SW 1271 (cell line): ENCODE measurements at regions not wholly inside any gene's neighbourhood (a gene's known extent, or its start where the extent isn't known, plus 50 kb on each side); places are given as distances from the start of the nearest gene placed in this dataset.

Source experiments
- DNase-seq, 2 experiments: peaks; one replicate each; lab custom pipeline; 2025; lab: John Stamatoyannopoulos, UW

DNA sequence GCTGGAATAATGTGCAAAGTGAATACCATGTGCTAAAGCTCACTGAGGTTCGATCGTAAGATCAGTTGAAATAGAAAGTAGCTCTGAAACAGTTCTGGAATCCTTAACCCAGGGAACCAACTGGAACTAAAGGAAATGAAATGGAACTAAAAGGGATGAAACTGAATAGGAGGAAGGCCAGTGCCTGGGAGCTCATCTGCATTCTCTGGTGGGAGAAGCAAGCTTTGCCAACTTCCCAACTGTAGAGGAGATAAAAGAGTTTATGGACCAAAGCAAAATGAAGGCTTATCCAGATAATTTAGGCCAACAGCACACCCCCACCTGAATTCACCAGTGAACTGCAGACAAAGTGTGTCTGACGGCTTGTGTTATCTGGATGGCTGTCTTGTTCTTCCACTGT lies 188.6 kb upstream of the HABP2 start:
- no peak for DNase-seq

DNA sequence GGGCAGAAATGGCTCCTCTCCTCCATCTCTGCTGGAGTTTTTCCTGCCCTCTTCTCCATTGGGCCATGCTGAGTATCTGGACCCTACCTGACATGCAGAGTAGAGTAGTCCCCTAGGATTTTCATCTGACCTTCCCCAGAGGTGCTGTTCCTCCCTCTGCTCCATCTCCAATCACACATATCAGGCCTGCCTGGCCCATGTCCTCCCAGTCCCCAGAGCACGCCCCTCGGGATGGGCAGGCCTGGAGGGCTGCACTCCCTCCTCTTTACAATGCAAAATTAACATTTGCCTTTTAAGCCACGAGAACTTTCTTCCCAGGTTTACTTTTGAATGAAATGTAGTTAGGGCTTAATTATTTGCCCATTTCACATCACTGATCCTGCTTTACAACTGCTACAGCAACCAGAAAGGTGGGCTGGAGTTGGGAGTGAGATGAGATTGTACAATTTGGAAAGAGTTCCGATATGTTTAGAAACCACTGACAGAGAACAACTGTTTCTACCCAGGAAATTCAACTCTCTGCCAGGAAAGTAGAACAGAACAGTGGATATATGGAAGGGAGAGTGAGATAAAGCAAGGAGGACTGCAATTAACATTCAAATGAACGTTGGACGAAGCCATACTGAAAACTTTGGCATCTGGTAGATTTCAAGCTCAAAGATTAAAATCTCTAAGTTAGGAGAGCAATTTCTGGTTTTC lies 184.0 kb upstream of the HABP2 start:
- DNase-seq, result no peak

DNA sequence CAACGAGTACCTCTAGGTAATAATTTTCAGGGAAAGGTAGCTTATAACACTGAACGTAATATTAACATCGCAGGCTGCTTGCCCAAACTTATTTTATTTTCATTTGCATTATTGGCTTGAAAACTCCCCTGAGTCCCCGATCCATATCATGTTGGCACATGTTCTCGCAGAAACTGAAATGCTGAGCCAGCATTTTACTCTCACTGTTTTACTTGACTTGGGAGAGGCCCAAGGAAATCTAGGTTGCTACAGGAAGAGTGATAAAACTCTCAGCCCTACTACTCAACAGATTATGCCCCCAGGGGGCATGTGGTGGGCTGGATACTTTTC lies 183.5 kb upstream of the HABP2 start:
- DNase-seq, result no peak

DNA sequence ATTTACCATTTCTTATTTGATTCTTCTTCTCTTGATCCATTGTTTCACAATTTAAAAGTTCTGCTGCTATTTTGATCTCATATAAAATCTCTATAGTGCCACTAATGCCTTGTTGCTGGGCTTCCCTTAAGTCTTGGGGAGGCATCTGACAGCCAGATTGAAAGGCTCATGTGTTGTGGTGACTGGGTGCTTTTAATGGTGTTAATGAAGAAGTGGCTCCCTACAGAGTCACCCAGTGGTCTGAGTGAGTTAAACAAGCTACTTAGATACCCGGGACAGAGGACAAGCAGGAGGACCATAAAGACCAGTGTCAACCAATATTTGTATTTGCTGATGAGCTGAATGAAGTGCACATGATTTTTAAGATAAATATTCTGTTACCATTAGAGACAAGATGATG lies 176.4 kb upstream of the HABP2 start:
- DNase-seq, result no peak

DNA sequence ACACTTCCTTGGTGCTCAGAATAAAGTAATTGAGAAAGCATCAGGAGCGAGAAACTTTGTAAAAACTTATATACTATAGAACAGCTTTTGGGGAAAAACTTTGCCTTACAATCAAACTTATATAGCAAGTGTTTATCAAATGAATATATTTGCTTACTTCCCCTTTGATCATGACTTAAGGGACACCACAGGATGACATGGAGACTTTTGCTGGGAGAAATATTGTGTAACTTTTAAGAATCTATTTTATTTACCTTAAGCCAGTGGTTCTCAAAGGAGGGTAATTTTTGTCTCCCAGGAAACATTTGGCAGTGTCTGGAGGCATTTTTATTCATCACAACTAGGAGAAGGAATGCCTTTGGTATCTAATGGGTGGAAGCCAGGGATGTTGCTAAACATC lies 173.8 kb upstream of the HABP2 start:
- no peak for DNase-seq

DNA sequence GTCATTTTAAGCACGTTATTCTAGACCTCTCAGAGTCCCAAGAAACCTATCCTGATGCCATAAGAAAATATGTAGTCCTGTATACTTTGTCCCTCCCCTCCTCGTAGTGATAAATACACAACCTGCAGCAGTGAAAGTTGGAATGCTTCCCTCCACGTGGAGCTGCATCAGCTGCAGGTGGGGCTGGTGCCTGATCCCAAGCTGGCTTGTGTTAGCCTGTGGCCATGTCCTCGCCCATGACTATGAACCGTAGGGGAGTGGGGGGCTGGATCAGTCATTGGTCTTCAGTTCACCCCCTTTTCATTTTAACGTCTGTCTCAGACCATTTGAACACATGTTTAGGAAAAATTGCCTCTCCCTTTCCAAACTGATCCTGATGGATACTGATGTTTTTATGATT lies 171.4 kb upstream of the HABP2 start:
- DNase-seq, result no peak

DNA sequence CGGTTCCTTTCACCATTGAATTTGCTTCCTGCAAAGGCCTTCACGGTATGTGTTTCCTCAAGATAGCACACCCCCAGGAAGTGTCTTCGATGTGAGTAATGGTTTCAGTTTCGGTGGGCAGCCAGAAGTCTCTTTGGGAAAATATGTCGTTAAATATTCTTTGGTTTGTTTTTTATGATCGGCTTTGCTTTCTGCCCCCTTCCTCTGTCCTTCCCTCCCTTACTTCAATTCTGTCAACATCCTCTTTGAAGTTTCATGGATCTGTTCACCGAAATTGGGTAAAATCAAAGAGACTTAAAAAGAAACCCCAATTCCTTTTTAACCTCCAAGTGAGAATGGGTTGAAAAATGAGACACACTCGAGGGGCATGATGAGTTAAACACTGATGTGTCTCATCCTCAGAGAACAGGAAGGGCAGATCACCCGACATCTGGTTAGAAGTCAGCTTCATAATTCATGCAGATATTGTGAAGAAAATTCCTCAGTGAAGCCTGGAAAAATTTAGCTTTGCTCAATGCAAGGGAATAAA lies 170.8 kb upstream of the HABP2 start:
- DNase-seq, result no peak

DNA sequence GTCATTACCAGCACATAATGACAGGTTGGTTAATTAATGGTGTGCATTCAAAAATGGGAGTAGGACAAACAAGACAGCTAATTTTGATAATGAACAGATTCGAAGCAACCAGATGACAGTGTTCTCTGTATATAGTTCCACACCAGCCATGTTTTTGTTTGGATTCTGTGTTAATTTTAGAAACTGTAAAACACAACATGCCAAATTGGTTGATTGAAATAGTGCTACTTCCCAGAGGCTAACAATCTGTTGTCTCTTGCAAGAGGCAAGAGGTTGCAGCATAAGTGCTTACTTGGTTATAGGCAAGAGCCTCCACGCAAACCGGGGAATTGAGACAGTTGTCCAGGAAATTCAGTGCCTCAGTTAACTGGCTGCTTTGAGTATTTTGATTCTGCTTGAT lies 170.2 kb upstream of the HABP2 start:
- DNase-seq, result no peak

DNA sequence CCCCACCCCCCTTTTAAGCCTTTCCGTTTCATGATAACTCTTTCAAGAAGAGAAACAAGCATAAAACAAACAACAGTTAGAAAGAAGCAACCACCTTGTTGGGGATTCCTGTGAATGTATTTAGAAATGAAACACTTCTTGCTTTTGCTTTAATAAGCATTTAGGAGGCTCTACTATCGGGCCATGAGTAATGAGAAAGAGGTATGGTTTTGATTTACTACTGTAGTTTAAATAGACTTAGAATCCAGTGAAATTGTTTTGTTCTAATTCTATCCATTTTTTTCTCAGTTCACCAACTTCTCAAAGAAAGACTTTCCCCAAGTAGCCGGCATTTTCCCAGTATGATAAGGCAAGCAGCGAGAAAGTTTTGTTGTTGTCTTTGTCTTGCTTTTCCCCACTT lies 168.7 kb upstream of the HABP2 start:
- DNase-seq, result no peak

DNA sequence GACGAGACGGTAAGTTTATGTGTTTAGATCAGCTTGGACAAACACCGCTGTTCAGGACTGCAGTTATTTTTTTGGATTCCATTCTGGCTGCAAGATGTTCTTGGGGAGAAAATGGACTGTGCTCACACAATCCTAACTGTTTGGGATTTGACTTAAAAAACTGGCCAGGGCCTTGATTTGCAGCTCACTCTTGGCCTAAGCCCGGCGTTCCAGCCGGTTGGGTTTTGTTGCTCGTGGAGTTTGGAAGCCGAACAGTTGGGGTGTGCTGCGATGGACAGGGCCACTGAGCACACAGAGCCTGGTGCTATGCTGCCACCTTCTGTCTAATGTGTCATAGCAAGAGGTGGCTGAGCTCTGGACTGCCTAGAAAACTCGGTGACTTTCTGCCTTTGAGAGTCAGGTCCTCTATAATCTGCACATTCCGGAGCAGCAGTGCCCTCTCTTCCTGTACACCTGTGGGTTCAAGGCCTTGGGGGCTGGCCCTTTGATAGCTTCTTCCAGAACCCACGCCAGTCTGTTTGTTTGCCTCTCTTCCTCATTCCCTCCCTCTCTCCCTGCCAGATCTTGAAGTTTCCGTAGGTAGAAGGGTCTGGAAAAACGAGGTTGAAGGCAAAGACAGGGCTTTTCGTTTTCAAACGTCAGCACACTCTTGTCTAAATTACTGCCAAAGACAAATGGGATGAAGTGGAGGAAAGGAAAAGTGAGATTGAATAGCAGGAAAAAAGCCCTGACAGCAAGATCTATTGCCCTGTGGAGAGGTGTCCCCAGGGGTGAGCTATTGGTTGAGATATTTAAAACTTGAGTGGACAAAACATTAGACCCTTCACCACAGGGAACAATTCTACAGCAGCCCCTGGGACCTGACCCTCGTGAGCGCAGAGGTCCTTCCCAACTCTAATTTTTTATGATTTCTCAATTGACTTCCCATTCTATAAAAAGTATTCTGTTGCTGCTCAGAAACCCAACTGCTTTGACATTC lies 167.5 kb upstream of the HABP2 start:
- peak in 1 of 2 experiments; percentile 55 for DNase-seq

DNA sequence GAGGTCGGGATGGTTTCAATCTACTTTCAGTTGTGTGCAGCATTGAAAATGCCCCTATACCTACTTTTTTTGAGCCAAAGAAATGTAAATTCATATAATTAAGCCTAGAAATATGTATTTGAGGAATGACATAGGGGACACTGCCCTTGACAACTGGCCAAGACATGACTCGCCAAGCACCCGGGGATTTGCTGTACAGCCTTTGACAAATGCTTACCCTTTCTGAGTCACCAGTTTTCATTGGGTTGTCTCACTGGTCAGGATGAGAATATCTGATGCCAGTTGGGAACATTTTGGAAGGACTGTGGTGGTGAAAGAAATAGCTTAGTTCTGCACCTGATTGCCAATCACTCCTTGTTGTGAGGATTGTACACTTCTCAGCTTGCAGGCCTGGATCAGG lies 166.8 kb upstream of the HABP2 start:
- DNase-seq, result peak in 1 of 2 experiments; percentile 1

DNA sequence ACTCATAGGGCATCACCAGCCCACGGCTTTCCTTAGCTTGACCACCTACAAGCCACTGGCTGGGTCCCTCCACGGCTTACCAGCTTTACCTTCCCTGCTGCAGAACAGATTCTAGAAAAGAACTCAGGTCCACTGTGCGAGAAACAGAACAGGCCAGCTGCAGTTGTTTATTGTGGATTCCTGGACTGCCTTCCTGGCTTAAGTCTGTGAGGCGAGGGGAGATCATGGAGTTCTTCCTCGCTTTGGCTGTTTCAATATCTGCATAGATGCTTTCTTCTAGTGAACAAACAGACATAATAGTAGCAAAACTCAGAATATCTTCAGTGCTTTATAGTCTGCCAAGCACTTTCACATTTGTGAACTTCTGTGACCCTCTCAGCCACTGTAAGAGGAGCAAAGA lies 162.9 kb upstream of the HABP2 start:
- no peak for DNase-seq

DNA sequence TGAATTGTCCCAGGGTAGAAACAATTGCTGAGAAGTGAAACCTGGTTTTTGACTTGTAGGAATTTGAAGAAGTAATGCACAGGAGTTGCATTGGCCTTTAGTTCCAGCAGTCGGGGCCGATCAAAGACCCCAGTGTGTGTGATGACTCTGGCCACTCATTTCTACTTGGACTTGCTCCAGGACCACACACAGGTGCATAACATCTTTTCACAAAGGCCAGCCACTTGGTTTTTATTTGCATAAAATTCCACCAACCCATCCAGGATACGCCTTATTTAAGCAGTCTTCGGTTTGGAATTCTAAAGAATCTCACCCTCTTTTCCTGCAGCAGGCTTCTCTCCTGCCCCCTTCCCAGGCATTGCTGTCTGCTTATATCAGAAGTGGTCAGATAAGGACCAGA lies 162.0 kb upstream of the HABP2 start:
- no peak for DNase-seq

DNA sequence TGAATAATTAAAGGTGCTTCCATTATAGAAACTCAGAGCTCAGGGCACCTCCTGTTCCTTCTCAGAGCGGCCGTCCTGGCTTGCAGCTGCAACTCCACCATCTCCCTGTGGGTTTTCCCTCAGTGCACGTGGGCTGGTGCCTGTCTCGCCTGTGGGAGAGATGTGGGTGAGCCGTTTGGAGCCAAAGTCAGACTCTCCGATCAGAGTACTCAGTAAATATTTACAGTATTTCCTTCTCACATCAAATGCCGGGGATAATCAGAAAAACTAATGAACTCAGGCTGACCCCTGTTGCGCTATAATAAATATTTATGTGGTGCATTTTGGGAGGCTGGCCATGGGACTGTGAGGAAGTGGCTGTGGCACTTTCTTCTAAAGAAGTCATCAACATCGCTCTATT lies 155.8 kb upstream of the HABP2 start:
- DNase-seq, result no peak

DNA sequence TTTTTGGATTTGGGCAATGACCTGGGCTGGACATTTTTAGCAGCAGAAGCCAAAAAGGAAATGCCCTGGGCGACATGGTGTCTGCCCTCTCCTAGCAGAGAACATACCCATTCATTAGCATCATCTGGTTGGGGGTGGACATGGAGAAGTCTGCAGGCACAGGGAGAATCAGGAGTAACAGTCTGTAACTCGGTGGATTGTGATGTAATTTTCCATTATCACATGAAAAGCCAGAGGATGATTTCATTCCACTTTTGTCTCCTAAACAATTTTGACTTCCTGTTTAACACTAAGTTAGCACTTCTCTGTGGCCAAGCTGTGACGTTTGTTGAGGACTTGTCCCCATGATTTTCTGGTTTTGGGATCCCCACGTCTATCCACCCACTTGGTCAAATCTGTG lies 153.8 kb upstream of the HABP2 start:
- no peak for DNase-seq

DNA sequence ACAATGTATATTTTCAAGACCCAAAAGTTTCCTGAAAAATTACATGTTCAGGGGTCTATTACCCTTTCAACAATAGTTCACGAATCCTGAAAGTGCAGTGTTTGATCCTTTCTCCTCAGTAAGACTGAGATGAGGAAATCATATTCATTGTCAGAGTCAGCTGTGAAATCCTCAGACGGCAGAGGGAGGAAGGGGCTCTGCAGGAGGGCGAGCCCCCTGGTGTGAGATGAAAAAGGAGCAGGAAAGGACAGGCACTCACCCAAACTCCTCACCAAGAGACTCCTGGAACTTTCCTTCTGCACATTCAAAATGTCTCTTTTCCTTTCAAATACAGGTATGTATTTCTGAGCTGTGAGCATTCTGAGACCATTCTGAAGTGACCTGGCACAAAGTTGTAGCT lies 150.3 kb upstream of the HABP2 start:
- DNase-seq, result no peak

DNA sequence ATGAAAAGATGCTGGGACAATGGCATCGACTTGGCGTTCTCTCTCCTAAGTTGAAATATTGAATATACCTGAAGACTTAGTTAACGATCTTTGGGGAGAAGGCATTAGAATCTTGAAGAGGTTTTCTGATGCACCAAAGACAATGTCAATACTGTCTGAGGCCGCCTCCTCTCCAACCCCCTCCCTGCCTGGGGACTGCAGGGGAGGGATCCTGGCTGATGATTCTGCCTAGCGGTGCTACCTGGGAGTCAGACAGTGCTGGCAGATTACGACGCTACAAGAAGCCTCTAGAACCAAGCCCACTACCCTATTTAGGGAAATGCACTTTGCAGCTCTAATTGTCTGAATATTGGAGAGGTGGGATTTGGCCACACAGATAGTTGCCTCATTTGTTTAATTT lies 145.6 kb upstream of the HABP2 start:
- no peak for DNase-seq

DNA sequence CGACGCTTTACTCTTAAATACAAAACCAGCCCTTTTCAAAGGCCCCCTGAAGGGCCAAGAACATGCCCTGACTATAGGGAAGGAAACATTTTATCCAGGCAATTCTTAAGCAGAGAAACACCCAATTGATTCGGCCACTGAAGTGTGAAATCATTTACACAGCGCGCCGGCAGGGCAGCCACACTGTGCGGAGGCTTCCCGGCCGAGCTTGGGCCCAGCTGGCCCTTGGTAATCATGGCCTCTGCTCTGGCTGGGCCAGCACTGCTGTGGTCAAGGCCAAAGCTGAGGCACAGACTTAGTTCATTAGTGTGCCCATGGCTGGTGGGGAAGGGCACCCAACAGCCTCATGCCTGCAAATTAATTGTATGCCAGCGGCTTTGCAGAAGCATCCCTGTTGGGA lies 143.7 kb upstream of the HABP2 start:
- DNase-seq, result no peak

DNA sequence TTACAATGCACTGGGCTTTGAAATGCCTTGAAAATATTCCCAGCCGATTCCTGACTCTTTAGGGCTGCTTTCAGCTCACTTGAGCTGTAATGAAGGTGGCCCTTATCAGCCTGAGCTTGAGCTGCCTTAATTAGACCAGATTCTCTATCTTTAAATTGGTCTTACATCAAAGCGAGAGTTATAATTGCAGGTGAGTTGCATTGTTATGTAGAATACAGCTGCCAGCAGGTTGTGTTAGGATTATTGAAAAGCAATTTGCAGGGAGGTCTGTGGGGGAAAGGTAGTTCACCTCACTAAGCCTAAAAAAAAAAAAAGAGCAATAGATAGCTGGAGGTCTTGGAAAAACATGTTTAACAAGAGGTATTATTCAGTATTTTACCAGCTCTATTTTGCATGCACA lies 142.2 kb upstream of the HABP2 start:
- DNase-seq, result no peak

DNA sequence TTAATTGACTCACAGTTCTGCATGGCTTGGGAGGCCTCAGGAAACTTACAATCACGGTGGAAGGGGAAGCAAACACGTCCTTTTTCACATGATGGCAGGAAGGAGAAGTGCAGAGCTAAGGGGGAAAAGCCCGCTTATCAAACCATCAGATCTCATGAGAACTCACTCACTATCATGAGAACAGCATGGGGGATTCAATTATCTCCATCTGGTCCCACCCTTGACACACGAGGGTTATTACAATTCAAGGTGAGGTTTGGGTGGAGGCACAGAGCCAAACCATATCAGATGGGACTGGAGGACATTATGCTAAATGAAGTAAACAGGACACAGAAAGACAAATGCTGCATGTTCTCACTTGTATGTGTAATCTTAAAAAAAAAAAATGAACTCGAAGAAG lies 141.4 kb upstream of the HABP2 start:
- DNase-seq, result no peak

DNA sequence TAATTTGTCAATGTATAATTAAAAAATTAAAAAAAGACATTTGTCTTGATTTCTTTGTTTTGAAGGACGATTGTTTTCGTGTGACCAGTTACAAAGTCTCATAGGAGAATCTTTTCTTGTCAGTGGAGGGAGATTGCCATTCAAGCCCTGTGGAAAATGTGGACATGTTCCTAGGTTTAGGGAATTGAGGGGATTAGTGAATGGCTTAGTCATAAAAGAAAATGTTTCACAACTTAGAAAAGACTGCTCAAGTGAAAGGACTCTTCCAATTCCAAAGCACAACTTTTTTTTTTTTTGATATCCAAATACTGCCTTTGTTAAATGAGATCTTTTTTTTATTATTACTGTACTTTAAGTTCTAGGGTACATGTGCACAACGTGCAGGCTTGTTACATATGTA lies 140.7 kb upstream of the HABP2 start:
- no peak for DNase-seq

DNA sequence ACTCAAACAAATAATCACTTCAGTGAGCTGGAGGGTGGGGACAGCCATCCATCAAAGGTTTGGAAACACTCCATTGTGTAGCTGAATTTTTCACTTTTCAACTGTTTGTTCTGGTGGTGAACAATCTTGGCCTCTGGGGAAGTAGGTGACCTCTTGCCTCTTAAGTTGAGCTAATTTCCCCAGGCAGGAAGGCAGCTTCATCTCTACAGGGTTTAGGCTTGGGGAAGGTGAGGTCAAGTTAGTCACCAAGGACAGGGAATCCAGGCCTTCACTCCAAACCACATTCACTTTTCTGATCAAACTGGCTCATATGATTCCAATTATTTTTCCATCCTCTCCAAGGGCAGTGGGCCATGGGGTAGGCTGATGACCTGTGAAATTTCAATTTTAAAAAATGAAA lies 138.3 kb upstream of the HABP2 start:
- DNase-seq, result no peak

DNA sequence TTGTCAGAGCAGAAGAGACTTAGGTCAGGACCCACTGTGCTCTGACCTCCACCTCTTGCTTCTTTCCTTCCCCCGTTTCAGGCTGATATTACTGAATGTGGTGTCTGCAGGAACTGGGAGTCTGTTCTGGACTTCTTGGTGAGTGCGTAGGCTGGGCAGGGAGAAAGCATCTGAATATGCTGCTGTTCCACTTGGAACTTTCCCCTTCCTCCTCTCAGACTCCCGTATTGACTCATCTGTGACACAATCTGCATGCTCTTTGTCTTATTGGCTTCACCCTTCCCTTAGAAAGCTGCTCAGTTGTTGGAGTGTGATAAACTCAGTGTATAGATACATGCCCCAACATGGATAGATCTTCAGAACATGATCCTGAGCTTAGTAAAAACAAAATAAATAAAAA lies 137.6 kb upstream of the HABP2 start:
- DNase-seq, result no peak
